ES-I3 (cell line): ENCODE measurements at regions not wholly inside any gene's neighbourhood (a gene's known extent, or its start where the extent isn't known, plus 50 kb on each side); places are given as distances from the start of the nearest gene placed in this dataset.

Source experiments
- H3K36me3 ChIP-seq: 2 replicates; pipeline ENCODE4 v1.6.1; 2013; ENCODE audit warnings: mild to moderate bottlenecking, low read length, control low read depth, moderate library complexity; ENCODE audit not compliant: insufficient read depth
- H3K4me1 ChIP-seq: 2 replicates; pipeline ENCODE4 v1.6.1; 2013; ENCODE audit warnings: mild to moderate bottlenecking, control low read depth, low read length; ENCODE audit not compliant: insufficient read depth
- H3K9ac ChIP-seq: 2 replicates; pipeline ENCODE4 v1.6.1; 2013; ENCODE audit warnings: low read depth, mild to moderate bottlenecking, low read length, moderate library complexity
- H3K9me3 ChIP-seq: 2 replicates; pipeline ENCODE4 v1.6.1; 2013; ENCODE audit warnings: mild to moderate bottlenecking, low read length, moderate library complexity; ENCODE audit not compliant: control insufficient read depth, insufficient read depth

DNA sequence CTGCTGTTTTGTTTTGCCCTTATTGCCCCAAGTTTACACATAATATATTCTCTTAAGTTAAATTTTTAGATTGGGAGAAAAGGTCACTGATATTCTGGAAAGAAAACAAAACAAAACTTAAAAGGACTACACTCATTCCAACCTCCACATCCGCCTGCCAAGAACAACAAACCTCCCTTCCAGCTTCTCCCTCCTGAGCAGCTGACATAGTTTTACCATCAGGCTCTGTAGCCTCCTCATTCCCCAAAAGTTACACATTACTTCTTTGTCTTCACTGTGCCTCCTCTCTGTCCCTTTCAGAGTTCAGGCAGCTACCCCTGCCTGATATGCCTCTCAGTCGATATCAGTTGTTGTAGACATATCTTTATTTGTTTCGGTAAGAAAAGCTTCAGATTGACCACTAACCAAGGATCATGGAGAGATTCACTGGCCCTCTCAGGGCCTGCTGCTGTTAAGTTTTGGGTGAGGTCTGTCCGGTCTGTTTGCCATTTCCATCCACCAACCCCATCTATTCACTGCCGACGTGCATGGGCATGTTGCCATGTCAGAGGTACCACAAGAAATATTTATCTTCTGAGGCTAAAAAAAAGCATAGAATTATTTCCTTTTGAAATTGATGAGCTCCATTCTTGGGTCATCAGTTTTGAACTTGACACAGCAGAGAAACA, 164.1 kb downstream of the GASK1B start:
- Histone ChIP-seq H3K9me3 (no peaks in the 10 kb centered on the region), H3K36me3 (no peaks in the 10 kb centered on the region), H3K9ac (no peak overlapping the region), H3K4me1 (no peaks in the 10 kb centered on the region)

DNA sequence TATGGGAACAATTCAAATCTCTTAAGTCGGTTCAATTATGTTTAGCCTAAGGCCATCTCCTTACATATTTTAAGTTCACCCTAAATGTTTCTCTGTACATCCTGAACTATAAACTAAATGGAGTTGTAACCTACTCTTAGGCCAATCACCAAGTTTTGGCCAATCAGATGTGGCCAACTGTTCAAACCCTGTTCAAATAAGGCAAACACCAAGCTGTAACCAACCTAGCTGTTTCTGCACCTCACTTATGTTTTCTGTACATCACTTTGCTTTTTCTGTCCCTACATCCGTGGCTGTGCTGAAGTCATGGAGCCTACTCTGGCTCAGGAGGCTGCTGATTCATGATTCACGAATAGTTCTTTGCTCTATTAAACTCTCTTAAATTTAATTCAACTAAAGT, 165.3 kb downstream of the GASK1B start:
- Histone ChIP-seq H3K36me3 (no peaks in the 10 kb centered on the region), H3K9ac (no peak overlapping the region), H3K9me3 (no peaks in the 10 kb centered on the region), H3K4me1 (no peaks in the 10 kb centered on the region)

- H3K9me3 ChIP-seq, result no peaks in the 10 kb centered on the region
- no peak overlapping the region for H3K9ac ChIP-seq
- no peaks in the 10 kb centered on the region for H3K4me1 ChIP-seq
- H3K36me3 ChIP-seq, result no peaks in the 10 kb centered on the region
Measured at GRCh38 chr4:158006990-158007389, 165.8 kb downstream of the GASK1B start.

DNA sequence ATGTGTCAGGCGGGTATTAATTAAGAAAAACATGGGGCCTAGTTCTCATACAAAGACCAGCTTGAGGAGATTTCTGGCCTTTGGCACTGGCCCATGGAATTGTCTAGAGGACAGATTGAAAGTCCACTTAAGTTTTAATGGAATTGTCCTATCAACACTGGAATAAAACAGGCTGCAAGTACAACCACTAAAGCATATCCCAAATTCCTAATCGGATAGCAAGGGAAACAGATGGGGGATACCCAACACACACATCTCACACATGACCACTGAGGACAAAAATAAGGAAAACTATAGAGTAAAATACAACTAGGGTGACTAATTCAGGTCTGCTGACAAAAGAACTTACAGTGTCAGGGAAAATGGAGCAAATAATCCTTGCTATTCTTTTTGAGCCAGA, 167.8 kb downstream of the GASK1B start:
- H3K4me1 ChIP-seq, result no peaks in the 10 kb centered on the region
- no peaks in the 10 kb centered on the region for H3K9me3 ChIP-seq
- no peaks in the 10 kb centered on the region for H3K36me3 ChIP-seq
- H3K9ac ChIP-seq, result no peak overlapping the region

GRCh38 chr4:158004101-158004500, 168.7 kb downstream of the GASK1B start:
- Histone ChIP-seq H3K9me3 (no peaks in the 10 kb centered on the region), H3K9ac (no peak overlapping the region), H3K36me3 (no peaks in the 10 kb centered on the region), H3K4me1 (no peaks in the 10 kb centered on the region)

DNA sequence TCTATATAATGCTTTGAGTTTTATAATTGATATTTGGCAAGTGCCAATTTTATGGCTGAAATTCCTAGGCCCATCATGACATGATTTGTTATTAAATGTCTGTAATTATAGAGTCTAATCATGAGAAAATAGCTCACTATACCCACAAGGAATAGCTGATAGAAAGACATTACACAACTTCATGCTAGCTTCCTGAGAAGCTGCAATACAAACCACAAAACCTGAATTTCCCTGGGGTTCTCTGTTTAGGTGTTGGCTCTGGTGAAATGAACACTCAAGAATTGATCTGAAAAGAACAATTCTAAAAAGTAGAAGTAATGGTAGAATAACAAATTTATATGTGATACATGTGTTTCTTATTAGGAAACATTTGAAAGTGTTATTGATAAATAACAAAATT, 169.6 kb downstream of the GASK1B start:
- Histone ChIP-seq H3K4me1 (no peaks in the 10 kb centered on the region), H3K36me3 (no peaks in the 10 kb centered on the region), H3K9ac (no peak overlapping the region), H3K9me3 (no peaks in the 10 kb centered on the region)

DNA sequence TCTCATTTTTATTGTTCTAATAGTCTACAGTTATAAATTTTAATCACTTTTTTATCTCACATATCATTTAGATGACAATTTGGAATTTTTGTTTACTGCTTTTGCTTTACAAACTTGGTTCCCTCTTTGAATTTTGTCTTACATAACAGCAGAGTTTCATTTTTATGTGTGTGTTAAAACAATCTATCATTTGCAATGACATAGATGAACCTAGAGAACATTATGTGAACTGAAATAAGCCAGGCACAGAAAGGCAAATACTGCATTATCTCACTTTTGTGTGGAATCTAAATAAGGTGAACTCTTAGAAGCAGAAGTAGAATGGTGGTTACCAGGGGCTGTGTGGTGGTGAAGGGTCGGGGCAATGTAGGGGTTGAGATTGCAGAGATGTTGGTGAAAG, 170.7 kb downstream of the GASK1B start:
- H3K4me1 ChIP-seq, result no peaks in the 10 kb centered on the region
- H3K36me3 ChIP-seq, result no peaks in the 10 kb centered on the region
- H3K9me3 ChIP-seq, result no peaks in the 10 kb centered on the region
- no peak overlapping the region for H3K9ac ChIP-seq

DNA sequence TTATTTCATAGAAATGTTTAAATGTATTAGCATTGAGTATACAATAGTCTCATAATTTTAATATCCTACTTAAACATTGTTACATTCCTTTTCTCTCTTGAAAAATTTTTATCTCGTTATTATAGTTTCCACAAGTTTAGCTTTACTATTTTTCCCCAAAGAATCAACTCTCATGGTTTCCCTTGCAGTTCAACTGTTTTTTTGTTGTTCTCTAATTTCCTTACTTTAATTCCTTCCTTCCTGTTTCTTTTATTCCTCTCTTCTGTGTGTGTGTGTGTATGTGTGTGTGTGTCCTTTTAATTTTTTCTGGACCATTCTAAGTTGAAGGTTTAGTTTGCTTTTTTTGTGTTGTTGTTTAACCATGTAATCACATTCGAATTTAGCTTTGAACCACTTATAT, 171.1 kb downstream of the GASK1B start:
- Histone ChIP-seq H3K36me3 (no peaks in the 10 kb centered on the region), H3K9me3 (no peaks in the 10 kb centered on the region), H3K9ac (no peak overlapping the region)

DNA sequence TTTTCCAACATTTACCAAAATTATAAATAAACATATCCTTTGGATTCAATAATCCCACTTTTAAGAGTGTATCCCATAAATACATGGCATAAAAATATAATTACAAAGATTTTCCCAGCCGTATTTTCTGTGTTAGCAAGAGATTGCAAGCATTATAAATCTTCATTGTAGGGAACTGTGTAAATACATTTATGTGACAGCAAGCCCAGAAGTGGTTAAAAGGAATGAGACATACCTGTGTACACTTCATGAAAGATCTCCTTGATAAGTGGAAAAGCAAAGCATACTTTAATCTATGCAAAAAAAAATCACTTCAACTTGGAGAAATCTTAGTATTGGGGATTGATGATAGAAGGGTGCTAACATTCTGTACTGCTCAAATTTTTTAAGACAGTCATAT, 173.1 kb downstream of the GASK1B start:
- Histone ChIP-seq H3K9ac (no peak overlapping the region), H3K4me1 (no peaks in the 10 kb centered on the region), H3K36me3 (no peaks in the 10 kb centered on the region), H3K9me3 (no peaks in the 10 kb centered on the region)

More for the DNA sequence above, 171.1 kb downstream of the GASK1B start:
- no peaks in the 10 kb centered on the region for H3K4me1 ChIP-seq

DNA sequence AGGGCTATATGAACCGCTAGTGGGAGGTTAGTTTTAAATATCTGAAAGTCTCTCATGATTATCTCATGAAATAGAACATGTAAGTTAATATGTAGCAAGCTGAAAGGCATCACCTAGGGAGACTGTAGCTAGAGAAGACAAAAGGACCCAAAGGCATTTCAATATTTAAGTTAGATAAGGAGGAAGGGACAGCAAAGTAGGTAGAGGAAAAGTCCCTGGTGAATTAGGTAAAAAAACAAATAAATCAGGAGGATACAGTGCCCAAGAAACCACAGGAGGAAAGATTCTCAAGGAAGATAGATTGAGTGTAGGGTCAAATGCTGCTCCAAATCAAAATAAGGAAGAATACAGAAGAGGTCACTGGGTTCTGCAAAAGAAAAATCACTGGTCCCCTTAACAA, 175.5 kb downstream of the GASK1B start:
- Histone ChIP-seq H3K9me3 (no peaks in the 10 kb centered on the region), H3K36me3 (no peaks in the 10 kb centered on the region), H3K4me1 (no peaks in the 10 kb centered on the region), H3K9ac (no peak overlapping the region)

DNA sequence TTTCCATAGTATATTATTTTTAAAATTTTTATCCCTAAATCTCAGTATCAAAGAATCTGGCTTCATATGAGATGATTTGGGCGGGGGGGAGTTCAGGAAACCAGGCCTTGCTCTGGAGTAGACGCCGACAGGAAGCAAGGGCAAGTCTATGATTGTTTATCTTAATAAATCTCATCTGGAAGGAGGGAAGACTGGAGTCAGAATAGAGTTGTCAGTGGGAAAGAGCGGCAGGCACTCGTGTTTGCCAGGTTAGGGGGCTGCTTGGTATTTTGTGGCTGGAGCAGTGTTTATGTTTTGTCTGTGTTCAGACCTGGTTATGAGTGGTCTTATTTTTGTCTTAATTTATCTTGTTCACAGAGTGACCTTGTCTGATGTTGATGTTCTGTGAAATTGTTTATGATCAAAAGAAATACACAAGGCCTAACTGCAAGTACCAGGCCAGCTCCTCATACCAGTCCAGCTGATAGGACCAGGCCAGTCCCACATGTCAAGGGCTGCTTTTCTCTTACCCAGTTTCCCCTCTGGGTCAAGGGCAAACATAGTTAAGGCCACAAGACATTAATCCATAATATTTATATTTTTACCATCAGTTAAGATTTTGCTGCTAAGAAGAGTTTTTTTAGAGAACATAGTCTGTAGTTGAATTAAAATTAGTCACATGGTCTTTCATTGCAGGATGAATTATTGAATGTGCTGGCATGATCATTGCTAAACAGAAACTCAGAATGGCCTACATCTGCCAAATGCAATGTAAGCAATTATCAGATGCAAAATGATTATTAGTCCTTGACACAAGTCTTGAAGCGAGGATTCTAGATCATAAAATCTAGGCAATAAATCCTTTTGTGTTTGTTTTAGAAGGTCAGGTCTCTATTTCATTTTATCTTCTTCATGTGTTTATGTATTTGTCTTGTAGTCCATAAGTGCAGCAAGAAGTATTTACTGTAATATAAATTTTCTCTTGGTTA, 176.5 kb downstream of the GASK1B start:
- no peaks in the 10 kb centered on the region for H3K36me3 ChIP-seq
- H3K9ac ChIP-seq, result no peak overlapping the region
- no peaks in the 10 kb centered on the region for H3K4me1 ChIP-seq
- no peaks in the 10 kb centered on the region for H3K9me3 ChIP-seq

DNA sequence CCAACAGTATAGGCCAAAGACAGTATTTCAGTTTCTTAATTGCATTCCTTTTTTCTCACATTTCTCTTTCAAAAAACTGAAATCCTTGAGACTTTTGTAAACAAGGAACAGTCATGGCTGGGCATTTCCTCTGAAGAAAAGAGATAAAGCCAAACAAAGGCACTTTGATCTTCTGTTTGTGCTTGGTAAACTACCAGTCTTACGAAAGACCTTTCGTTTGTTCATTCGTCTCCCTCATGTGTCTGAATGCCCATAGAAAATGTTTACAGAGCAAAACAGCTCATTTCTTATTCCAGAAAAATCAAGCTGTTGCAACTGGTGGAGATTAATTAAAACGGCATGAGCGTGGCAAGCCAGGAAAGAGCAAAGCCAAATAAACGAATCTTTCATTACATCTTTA, 178.0 kb downstream of the GASK1B start:
- no peaks in the 10 kb centered on the region for H3K9me3 ChIP-seq
- H3K4me1 ChIP-seq, result no peaks in the 10 kb centered on the region

DNA sequence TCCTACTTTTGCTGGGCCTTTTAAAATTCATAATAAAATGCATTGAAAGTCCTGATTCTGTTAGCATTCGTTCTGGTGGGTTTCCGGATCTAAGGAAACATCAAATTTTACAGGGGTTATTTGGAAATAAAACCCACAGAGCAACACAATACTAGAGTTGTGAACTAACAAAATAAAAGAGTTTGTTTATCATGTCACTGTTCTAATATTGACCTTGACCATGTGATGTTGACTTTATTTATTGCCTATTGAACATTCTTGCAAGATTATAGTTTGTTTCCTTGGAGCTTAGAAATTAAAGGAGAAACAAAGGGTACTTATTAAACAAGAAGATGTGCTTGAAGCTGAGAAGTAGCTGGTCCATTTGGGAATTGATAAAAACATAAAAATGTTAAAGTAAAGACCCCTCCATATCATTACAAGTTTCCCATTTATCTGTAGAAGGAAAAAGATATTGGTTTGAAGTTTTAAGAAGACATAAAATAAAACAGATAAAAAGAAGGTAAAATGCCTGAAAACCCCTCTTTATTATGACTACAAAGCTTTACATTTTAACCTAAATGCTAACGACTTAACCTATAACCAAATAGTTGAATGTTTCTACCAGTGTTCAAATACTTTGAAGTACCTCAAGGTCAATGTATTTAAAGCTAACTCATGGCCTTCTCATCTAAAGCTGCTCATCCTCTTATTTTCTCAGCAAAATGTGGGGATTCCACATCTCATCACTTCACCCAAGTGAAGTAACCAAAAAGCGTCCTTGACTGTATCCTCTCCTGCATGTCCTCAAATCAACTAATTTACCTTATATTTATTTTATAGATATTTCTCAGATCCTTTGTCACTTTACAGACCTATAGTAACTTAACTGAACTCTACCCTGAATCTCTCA, 179.6 kb downstream of the GASK1B start:
- Histone ChIP-seq H3K9me3 (no peaks in the 10 kb centered on the region), H3K4me1 (no peaks in the 10 kb centered on the region), H3K36me3 (no peaks in the 10 kb centered on the region), H3K9ac (no peak overlapping the region)

More for the DNA sequence above, 178.0 kb downstream of the GASK1B start:
- Histone ChIP-seq H3K9ac (no peak overlapping the region), H3K36me3 (no peaks in the 10 kb centered on the region)

DNA sequence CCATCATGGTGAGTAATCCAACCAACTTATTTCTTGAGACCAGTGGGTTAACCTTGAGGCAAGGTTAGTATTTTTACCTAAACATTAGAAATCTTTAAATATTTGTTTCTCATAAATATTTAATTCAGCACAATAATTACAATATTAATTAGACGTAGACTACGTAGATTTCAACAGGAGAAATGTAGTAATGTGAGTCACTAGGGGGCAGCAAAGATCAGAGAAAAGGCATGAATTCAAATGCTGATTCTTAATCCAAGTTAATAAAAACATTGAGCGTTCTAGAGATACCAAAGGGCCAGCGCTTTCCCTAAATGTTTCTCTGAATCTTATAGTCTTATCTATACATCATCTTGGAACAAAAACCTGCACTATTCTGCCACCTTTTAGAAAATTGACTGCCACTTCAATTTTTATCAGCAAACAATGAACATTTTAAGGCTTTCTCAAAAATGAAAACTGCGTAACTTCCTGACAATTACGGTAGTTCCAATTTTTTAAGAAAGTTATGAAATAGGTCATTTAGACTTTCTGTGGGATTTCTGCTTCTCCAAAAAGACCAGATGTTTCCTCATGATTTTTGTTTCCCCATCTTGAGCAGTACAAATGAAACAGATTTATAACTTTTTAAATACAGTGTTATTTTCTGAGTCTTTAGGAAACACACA, 180.7 kb downstream of the GASK1B start:
- Histone ChIP-seq H3K9me3 (no peaks in the 10 kb centered on the region), H3K36me3 (no peaks in the 10 kb centered on the region), H3K4me1 (no peaks in the 10 kb centered on the region), H3K9ac (no peak overlapping the region)
